ENCODE measurements at regions not wholly inside any gene's neighbourhood (a gene's known extent, or its start where the extent isn't known, plus 50 kb on each side); places are given as distances from the start of the nearest gene placed in this dataset.
A peak's percentile ranks its signal among the peaks of the same experiment; 100 is the strongest.

GRCh38 chr6:1047981-1048541 is 263.8 kb upstream of the FOXQ1 start:
- Histone ChIP-seq H3K4me1 (ENCODE audit: control insufficient read depth, extremely low read depth, insufficient read depth, low read length) (no peaks in the 10 kb centered on the region), H3K9me3 (ENCODE audit: control insufficient read depth, insufficient read depth, low read depth, low read length) (no peaks in the 10 kb centered on the region), H3K4me2 (ENCODE audit: extremely low read depth, insufficient read depth, low read length) (peak overlapping the region; percentile 8), H3K79me2 (ENCODE audit: control insufficient read depth, insufficient read depth, low read length) (no peaks in the 10 kb centered on the region), H3K9ac (ENCODE audit: insufficient read depth, low read length) (no peak overlapping the region), H4K20me1 (ENCODE audit: control insufficient read depth, extremely low read depth, insufficient read depth, low read length) (no peaks in the 10 kb centered on the region), H2AFZ (ENCODE audit: low read length) (peak overlapping the region; percentile 59), H3K4me3 (replicated peaks in 1 of 4; ENCODE audit: control extremely low read depth in 1 of 4, insufficient read depth in 1 of 4, low read depth in 3 of 4, low read length in 4 of 4) (no peak overlapping the region), H3K36me3 (ENCODE audit: control insufficient read depth, insufficient read depth, low read length) (no peaks in the 10 kb centered on the region), H3K27me3 (ENCODE audit: control insufficient read depth, insufficient read depth, low read length) (peaks cover 6% of the 10 kb centered on the region), H3K27ac (ENCODE audit: insufficient read depth, low read length) (no peak overlapping the region)
- DNase-seq (ENCODE audit: low read depth in 2 of 2) = no peak
- TF ChIP-seq EZH2 (IDR thresholded peaks at IDR 0.05; ENCODE audit: low read length, missing control alignments) (no peak), CTCF (conservative IDR thresholded peaks at IDR 0.05 in 1 of 2, IDR thresholded peaks at IDR 0.05 in 1 of 2; ENCODE audit: low read depth in 1 of 2, low read length in 2 of 2) (no peak)

GRCh38 chr6:1045239-1045638 is 266.7 kb upstream of the FOXQ1 start:
- Histone ChIP-seq H3K79me2 (ENCODE audit: control insufficient read depth, insufficient read depth, low read length) (no peaks in the 10 kb centered on the region), H4K20me1 (ENCODE audit: control insufficient read depth, extremely low read depth, insufficient read depth, low read length) (no peaks in the 10 kb centered on the region), H3K27ac (ENCODE audit: insufficient read depth, low read length) (no peak overlapping the region), H3K4me1 (ENCODE audit: control insufficient read depth, extremely low read depth, insufficient read depth, low read length) (no peaks in the 10 kb centered on the region), H2AFZ (ENCODE audit: low read length) (no peak overlapping the region), H3K4me2 (ENCODE audit: extremely low read depth, insufficient read depth, low read length) (no peak overlapping the region), H3K27me3 (ENCODE audit: control insufficient read depth, insufficient read depth, low read length) (peaks cover 9% of the 10 kb centered on the region), H3K9me3 (ENCODE audit: control insufficient read depth, insufficient read depth, low read depth, low read length) (no peaks in the 10 kb centered on the region), H3K36me3 (ENCODE audit: control insufficient read depth, insufficient read depth, low read length) (no peaks in the 10 kb centered on the region), H3K4me3 (replicated peaks in 1 of 4; ENCODE audit: control extremely low read depth in 1 of 4, insufficient read depth in 1 of 4, low read depth in 3 of 4, low read length in 4 of 4) (no peak overlapping the region), H3K9ac (ENCODE audit: insufficient read depth, low read length) (no peak overlapping the region)
- DNase-seq (ENCODE audit: low read depth in 2 of 2) = no peak
- TF ChIP-seq EZH2 (IDR thresholded peaks at IDR 0.05; ENCODE audit: low read length, missing control alignments) = no peak
- TF ChIP-seq CTCF (conservative IDR thresholded peaks at IDR 0.05 in 1 of 2, IDR thresholded peaks at IDR 0.05 in 1 of 2; ENCODE audit: low read depth in 1 of 2, low read length in 2 of 2) = no peak

GRCh38 chr6:1044040-1044836 is 267.7 kb upstream of the FOXQ1 start:
- no peaks in the 10 kb centered on the region for H4K20me1 ChIP-seq (ENCODE audit: control insufficient read depth, extremely low read depth, insufficient read depth, low read length)
- H3K9ac ChIP-seq (ENCODE audit: insufficient read depth, low read length) = no peak overlapping the region
- H3K27ac ChIP-seq (ENCODE audit: insufficient read depth, low read length) = no peak overlapping the region
- H3K4me1 ChIP-seq (ENCODE audit: control insufficient read depth, extremely low read depth, insufficient read depth, low read length) = no peaks in the 10 kb centered on the region
- no peaks in the 10 kb centered on the region for H3K9me3 ChIP-seq (ENCODE audit: control insufficient read depth, insufficient read depth, low read depth, low read length)
- no peaks in the 10 kb centered on the region for H3K36me3 ChIP-seq (ENCODE audit: control insufficient read depth, insufficient read depth, low read length)
- DNase-seq (ENCODE audit: low read depth in 2 of 2) = no peak
- TF ChIP-seq CTCF (conservative IDR thresholded peaks at IDR 0.05 in 1 of 2, IDR thresholded peaks at IDR 0.05 in 1 of 2; ENCODE audit: low read depth in 1 of 2, low read length in 2 of 2) = no peak
- TF ChIP-seq EZH2 (IDR thresholded peaks at IDR 0.05; ENCODE audit: low read length, missing control alignments) = no peak
- no peak overlapping the region for H3K4me2 ChIP-seq (ENCODE audit: extremely low read depth, insufficient read depth, low read length)
- H3K79me2 ChIP-seq (ENCODE audit: control insufficient read depth, insufficient read depth, low read length) = no peaks in the 10 kb centered on the region
- H3K4me3 ChIP-seq (replicated peaks in 1 of 4; ENCODE audit: control extremely low read depth in 1 of 4, insufficient read depth in 1 of 4, low read depth in 3 of 4, low read length in 4 of 4) = no peak overlapping the region
- peaks cover 9% of the 10 kb centered on the region for H3K27me3 ChIP-seq (ENCODE audit: control insufficient read depth, insufficient read depth, low read length)
- no peak overlapping the region for H2AFZ ChIP-seq (ENCODE audit: low read length)
